ENCODE measurements at regions not wholly inside any gene's neighbourhood (a gene's known extent, or its start where the extent isn't known, plus 50 kb on each side); places are given as distances from the start of the nearest gene placed in this dataset.

- TF ChIP-seq POLR2AphosphoS5 (IDR thresholded peaks at IDR 0.05; ENCODE audit: low read depth, low read length) (no peak), FOXP2 (optimal IDR thresholded peaks at IDR 0.05; ENCODE audit: borderline replicate concordance, extremely low read depth, extremely low read length, insufficient read depth) (no peak), TAF1 (IDR thresholded peaks at IDR 0.05; ENCODE audit: borderline replicate concordance, insufficient read depth, low read length) (no peak), SIN3A (IDR thresholded peaks at IDR 0.05; ENCODE audit: borderline replicate concordance, insufficient read depth, low read length) (no peak)
- TF ChIP-seq, protein P1, sequence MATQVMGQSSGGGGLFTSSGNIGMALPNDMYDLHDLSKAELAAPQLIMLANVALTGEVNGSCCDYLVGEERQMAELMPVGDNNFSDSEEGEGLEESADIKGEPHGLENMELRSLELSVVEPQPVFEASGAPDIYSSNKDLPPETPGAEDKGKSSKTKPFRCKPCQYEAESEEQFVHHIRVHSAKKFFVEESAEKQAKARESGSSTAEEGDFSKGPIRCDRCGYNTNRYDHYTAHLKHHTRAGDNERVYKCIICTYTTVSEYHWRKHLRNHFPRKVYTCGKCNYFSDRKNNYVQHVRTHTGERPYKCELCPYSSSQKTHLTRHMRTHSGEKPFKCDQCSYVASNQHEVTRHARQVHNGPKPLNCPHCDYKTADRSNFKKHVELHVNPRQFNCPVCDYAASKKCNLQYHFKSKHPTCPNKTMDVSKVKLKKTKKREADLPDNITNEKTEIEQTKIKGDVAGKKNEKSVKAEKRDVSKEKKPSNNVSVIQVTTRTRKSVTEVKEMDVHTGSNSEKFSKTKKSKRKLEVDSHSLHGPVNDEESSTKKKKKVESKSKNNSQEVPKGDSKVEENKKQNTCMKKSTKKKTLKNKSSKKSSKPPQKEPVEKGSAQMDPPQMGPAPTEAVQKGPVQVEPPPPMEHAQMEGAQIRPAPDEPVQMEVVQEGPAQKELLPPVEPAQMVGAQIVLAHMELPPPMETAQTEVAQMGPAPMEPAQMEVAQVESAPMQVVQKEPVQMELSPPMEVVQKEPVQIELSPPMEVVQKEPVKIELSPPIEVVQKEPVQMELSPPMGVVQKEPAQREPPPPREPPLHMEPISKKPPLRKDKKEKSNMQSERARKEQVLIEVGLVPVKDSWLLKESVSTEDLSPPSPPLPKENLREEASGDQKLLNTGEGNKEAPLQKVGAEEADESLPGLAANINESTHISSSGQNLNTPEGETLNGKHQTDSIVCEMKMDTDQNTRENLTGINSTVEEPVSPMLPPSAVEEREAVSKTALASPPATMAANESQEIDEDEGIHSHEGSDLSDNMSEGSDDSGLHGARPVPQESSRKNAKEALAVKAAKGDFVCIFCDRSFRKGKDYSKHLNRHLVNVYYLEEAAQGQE (IDR thresholded peaks at IDR 0.05; ENCODE audit: insufficient read depth in 1 of 2, low read depth in 2 of 2, low read length in 2 of 2) = no peak
Measured at GRCh38 chr1:82944822-82945221, 1054.1 kb downstream of the TTLL7 start.

DNA sequence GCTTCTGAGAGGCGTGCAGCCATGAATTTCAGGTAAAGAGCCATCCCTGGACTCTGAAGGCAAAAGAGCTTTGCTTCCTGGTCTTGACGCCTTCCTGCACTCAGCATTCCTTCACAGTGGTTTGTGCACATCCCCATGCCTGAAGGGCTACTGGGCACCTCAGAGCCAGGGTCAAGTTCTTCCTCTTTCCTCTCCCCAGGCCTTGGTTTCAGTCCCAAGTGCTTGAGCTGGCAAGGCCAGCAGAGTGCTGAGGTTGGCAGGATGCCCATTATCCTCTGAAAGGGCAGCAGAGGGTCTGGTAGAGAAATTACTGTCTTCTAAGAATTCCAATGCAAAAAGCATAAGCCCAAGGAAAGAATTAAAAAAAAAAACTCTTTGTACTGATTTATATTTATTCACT is 1064.9 kb downstream of the TTLL7 start:
- no peak for TF ChIP-seq POLR2AphosphoS5 (IDR thresholded peaks at IDR 0.05; ENCODE audit: low read depth, low read length)
- TF ChIP-seq, protein P1 (IDR thresholded peaks at IDR 0.05; ENCODE audit: insufficient read depth in 1 of 2, low read depth in 2 of 2, low read length in 2 of 2) = no peak
- no peak for TF ChIP-seq TAF1 (IDR thresholded peaks at IDR 0.05; ENCODE audit: borderline replicate concordance, insufficient read depth, low read length)
- TF ChIP-seq SIN3A (IDR thresholded peaks at IDR 0.05; ENCODE audit: borderline replicate concordance, insufficient read depth, low read length) = no peak
- TF ChIP-seq FOXP2 (optimal IDR thresholded peaks at IDR 0.05; ENCODE audit: borderline replicate concordance, extremely low read depth, extremely low read length, insufficient read depth) = no peak

DNA sequence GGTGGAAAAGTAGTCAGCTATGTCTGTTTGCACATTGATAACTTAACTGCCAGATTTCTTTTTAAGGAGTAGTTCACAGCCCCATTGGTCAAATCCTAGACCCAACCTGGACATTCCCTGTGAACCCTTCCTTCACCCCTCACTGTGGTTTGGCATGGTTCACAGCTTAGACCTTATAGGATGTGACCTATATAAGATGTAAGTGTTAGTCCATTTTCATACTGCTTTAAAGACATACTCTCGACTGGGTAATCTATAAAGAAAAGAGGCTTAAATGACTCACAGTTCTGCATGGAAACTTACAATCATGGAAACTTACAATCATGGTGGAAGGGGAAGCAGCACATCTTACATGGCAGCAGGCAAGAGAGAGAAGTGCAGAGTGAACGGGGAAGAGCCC is 1066.2 kb downstream of the TTLL7 start:
- no peak for TF ChIP-seq FOXP2 (optimal IDR thresholded peaks at IDR 0.05; ENCODE audit: borderline replicate concordance, extremely low read depth, extremely low read length, insufficient read depth)
- no peak for TF ChIP-seq POLR2AphosphoS5 (IDR thresholded peaks at IDR 0.05; ENCODE audit: low read depth, low read length)
- TF ChIP-seq, protein P1 (IDR thresholded peaks at IDR 0.05; ENCODE audit: insufficient read depth in 1 of 2, low read depth in 2 of 2, low read length in 2 of 2) = no peak

DNA sequence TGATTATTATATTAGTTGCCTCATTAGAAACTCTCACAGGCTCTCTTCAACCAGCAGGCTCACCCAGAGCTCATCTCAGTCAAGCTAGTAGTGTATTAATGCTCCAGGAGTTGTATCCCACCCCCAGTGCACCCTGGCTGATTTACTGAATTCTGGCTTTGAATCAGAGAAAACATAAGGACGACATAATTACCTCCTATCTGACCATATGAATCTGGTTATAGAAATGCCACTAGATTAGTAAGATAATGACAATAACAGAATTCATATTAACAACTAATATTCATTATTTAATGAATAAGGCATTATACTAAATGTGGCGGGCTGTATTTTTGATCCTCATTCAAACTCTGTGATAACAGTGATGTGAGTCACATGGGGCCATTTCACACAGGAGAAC is 1066.7 kb downstream of the TTLL7 start:
- TF ChIP-seq FOXP2 (optimal IDR thresholded peaks at IDR 0.05; ENCODE audit: borderline replicate concordance, extremely low read depth, extremely low read length, insufficient read depth) (no peak), POLR2AphosphoS5 (IDR thresholded peaks at IDR 0.05; ENCODE audit: low read depth, low read length) (no peak), TAF1 (IDR thresholded peaks at IDR 0.05; ENCODE audit: borderline replicate concordance, insufficient read depth, low read length) (no peak), SIN3A (IDR thresholded peaks at IDR 0.05; ENCODE audit: borderline replicate concordance, insufficient read depth, low read length) (no peak)
- TF ChIP-seq, protein P1 (IDR thresholded peaks at IDR 0.05; ENCODE audit: insufficient read depth in 1 of 2, low read depth in 2 of 2, low read length in 2 of 2) = no peak

- TF ChIP-seq POLR2AphosphoS5 (IDR thresholded peaks at IDR 0.05; ENCODE audit: low read depth, low read length) (no peak), SIN3A (IDR thresholded peaks at IDR 0.05; ENCODE audit: borderline replicate concordance, insufficient read depth, low read length) (no peak), TAF1 (IDR thresholded peaks at IDR 0.05; ENCODE audit: borderline replicate concordance, insufficient read depth, low read length) (no peak), FOXP2 (optimal IDR thresholded peaks at IDR 0.05; ENCODE audit: borderline replicate concordance, extremely low read depth, extremely low read length, insufficient read depth) (no peak)
- TF ChIP-seq, protein P1 (IDR thresholded peaks at IDR 0.05; ENCODE audit: insufficient read depth in 1 of 2, low read depth in 2 of 2, low read length in 2 of 2) = no peak
Measured at GRCh38 chr1:82931006-82931405, 1067.9 kb downstream of the TTLL7 start.
